Spleen (tissue), 11 donors: ENCODE measurements at regions not wholly inside any gene's neighbourhood (a gene's known extent, or its start where the extent isn't known, plus 50 kb on each side); places are given as distances from the start of the nearest gene placed in this dataset.

Experiments
- DNase-seq: peaks from one replicate; pipeline ENCODE4 v3.0.0-alpha.2; 2020
- H3K27ac ChIP-seq, 8 donors: fragments of 200-600 bp; sonication (generic) in 7 of 8; 1 replicate in 4 of 8; 2 replicates in 4 of 8; pipeline versions ENCODE4 v1.5.0 to v1.8.0; 2016 to 2021; ENCODE audit warnings: inconsistent platforms in 4 of 8, mild to moderate bottlenecking in 4 of 8, moderate library complexity in 1 of 8
- H3K27me3 ChIP-seq, 7 donors: fragments of 200-600 bp; sonication (generic) in 6 of 7; replicated peaks in 1 of 7; 1 replicate in 4 of 7; 2 replicates in 3 of 7; pipeline versions ENCODE4 v1.5.0 to v1.8.0; 2016 to 2021; ENCODE audit warnings: inconsistent platforms in 3 of 7, mild to moderate bottlenecking in 1 of 7
- H3K36me3 ChIP-seq, 6 donors: fragments of 200-600 bp; sonication (generic) in 5 of 6; 1 replicate in 4 of 6; 2 replicates in 2 of 6; pipeline versions ENCODE4 v1.5.0 to v1.8.0; 2016 to 2021; ENCODE audit warnings: inconsistent platforms in 2 of 6
- H3K4me1 ChIP-seq, 6 donors: fragments of 200-600 bp; sonication (generic) in 5 of 6; 1 replicate in 3 of 6; 2 replicates in 3 of 6; pipeline versions ENCODE4 v1.5.0 to v1.8.0; 2016 to 2021; ENCODE audit warnings: inconsistent platforms in 3 of 6
- H3K4me3 ChIP-seq, 8 donors: fragments of 200-600 bp; sonication (generic) in 7 of 8; 1 replicate in 4 of 8; 2 replicates in 4 of 8; pipeline versions ENCODE4 v1.5.0 to v1.8.0; 2016 to 2021; ENCODE audit warnings: inconsistent platforms in 4 of 8, mild to moderate bottlenecking in 4 of 8, moderate library complexity in 2 of 8
- H3K9me3 ChIP-seq, 8 donors: fragments of 200-600 bp; sonication (generic) in 7 of 8; 1 replicate in 4 of 8; 2 replicates in 4 of 8; pipeline versions ENCODE4 v1.5.0 to v1.8.0; 2016 to 2021; ENCODE audit warnings: inconsistent platforms in 4 of 8
- POLR2A ChIP-seq, 3 donors: fragments of 450-650 bp; IDR thresholded peaks; one replicate each; pipeline ENCODE4 v1.5.1; 2017; ENCODE audit warnings: antibody characterized with exemption in 3 of 3, mild to moderate bottlenecking in 1 of 3
- POLR2AphosphoS5 ChIP-seq, 3 donors: sonication (generic); formaldehyde crosslinking; IDR thresholded peaks; one replicate each; pipeline ENCODE4 v1.5.1; 2017; ENCODE audit warnings: antibody characterized with exemption in 3 of 3
- WGBS, 5 donors: extraction: QIAGEN DNeasy Blood & Tissue Kit in 3 of 5; methylation state at CpG; one replicate each; pipeline versions ENCODE4 v1.1.5 to v1.1.7; 2013 to 2018; 5-methylcytosine and 5-hydroxymethylcytosine counted together
- intact Hi-C: fragments of 100-400 bp; cut with DNase I; formaldehyde crosslinking; loops from one replicate; pipeline ENCODE4 v1.15.0; 2023; ENCODE audit warnings: low total_unique reads
- TF ChIP-seq, protein P1 (sequence below), 11 experiments: fragments of 200-600 bp in 7 of 11; fragments of 450-650 bp in 4 of 11; sonication (generic) in 4 of 11; IDR thresholded peaks in 8 of 11; conservative IDR thresholded peaks in 3 of 11; 1 replicate in 7 of 11; 2 replicates in 4 of 11; pipeline versions ENCODE4 v1.4.0 to v1.8.0; 2016 to 2021; ENCODE audit warnings: antibody characterized with exemption in 11 of 11, inconsistent platforms in 4 of 11, mild to moderate bottlenecking in 1 of 11
- donor health status: healthy with polysubstance abuse.
- donor health status: DM: no; HTN: no; CAD: no; lungs with moderate emphysema.
- donor health status: DM: no; HTN: no; CAD: no.
- donor health status: Bipolar disorder and iron deficiency.
- donor health status: healthy.
- donor health status: DM: no; HTN: no; CAD: no.
- donor health status: DM: yes; HTN: yes; CAD: no.

DNA sequence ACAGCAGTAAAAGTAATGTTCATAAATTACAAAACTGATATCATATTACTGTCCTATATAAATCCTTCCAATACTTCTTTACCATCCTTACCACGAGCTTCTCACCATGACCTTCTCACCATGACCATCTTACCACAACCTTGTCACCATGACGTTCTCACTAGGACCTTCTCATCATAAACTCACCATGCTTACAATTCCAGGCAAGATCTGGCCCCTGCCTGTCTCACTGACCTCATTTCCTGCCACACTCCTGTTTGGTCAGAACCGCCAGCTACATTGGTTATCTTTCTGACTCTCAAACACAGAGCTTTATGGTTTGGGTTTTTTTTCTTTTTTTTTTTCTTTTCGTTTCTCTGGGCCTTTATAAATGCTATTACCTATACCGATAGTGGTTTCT lies 827.6 kb downstream of the RNF144A start:
- 74 to 80% (median 75%) methylated on average over 5 of the region's 5 CpGs for WGBS, 5 donors
- Histone ChIP-seq H3K27ac (peak overlapping the region in 4 of 8 donors; percentile 12 to 69 (median 54)), H3K4me3 (no peak overlapping the region), H3K9me3 (no peaks in the 10 kb centered on the region), H3K27me3 (no peaks in the 10 kb centered on the region), H3K36me3 (no peaks in the 10 kb centered on the region), H3K4me1 (no peaks in the 10 kb centered on the region)
- DNase-seq = no peak
- intact Hi-C loops = no loop called here
- peak in 1 of 3 donors; percentile 51 for TF ChIP-seq POLR2AphosphoS5 (IDR thresholded peaks at IDR 0.05)
- no peak for TF ChIP-seq POLR2A (IDR thresholded peaks at IDR 0.05)

DNA sequence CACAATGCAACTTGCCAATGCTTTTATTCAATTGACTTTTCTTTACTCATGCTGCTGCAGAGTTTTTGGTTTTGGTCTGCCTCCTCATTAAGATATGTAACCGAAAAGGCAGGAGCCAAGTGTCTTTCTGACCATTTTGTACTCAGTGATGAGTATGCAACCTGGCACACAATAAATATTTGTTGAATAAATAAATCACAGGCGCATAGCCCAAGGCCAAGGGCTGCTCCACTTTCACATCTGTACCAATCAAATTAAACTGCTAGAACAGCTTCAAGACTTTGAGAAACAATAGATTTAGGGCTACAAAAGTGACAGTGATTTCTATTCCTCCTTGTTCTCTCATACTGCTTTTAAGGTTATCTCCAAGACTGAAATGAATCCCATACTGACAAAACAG lies 828.2 kb downstream of the RNF144A start:
- TF ChIP-seq POLR2A (IDR thresholded peaks at IDR 0.05) = no peak
- TF ChIP-seq, protein P1, sequence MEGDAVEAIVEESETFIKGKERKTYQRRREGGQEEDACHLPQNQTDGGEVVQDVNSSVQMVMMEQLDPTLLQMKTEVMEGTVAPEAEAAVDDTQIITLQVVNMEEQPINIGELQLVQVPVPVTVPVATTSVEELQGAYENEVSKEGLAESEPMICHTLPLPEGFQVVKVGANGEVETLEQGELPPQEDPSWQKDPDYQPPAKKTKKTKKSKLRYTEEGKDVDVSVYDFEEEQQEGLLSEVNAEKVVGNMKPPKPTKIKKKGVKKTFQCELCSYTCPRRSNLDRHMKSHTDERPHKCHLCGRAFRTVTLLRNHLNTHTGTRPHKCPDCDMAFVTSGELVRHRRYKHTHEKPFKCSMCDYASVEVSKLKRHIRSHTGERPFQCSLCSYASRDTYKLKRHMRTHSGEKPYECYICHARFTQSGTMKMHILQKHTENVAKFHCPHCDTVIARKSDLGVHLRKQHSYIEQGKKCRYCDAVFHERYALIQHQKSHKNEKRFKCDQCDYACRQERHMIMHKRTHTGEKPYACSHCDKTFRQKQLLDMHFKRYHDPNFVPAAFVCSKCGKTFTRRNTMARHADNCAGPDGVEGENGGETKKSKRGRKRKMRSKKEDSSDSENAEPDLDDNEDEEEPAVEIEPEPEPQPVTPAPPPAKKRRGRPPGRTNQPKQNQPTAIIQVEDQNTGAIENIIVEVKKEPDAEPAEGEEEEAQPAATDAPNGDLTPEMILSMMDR (IDR thresholded peaks at IDR 0.05 in 8 of 11, conservative IDR thresholded peaks at IDR 0.05 in 3 of 11) = no peak
- no peak for TF ChIP-seq POLR2AphosphoS5 (IDR thresholded peaks at IDR 0.05)
- Histone ChIP-seq H3K36me3 (no peaks in the 10 kb centered on the region), H3K4me3 (no peak overlapping the region), H3K27ac (peak overlapping the region in 4 of 8 donors; percentile 11 to 69 (median 50)), H3K9me3 (no peaks in the 10 kb centered on the region), H3K27me3 (no peaks in the 10 kb centered on the region), H3K4me1 (no peaks in the 10 kb centered on the region)
- intact Hi-C loops = no loop called here
- WGBS, 5 donors = 85 to 97% (median 89%) methylated on average over 2 of the region's 2 CpGs
- DNase-seq = no peak

DNA sequence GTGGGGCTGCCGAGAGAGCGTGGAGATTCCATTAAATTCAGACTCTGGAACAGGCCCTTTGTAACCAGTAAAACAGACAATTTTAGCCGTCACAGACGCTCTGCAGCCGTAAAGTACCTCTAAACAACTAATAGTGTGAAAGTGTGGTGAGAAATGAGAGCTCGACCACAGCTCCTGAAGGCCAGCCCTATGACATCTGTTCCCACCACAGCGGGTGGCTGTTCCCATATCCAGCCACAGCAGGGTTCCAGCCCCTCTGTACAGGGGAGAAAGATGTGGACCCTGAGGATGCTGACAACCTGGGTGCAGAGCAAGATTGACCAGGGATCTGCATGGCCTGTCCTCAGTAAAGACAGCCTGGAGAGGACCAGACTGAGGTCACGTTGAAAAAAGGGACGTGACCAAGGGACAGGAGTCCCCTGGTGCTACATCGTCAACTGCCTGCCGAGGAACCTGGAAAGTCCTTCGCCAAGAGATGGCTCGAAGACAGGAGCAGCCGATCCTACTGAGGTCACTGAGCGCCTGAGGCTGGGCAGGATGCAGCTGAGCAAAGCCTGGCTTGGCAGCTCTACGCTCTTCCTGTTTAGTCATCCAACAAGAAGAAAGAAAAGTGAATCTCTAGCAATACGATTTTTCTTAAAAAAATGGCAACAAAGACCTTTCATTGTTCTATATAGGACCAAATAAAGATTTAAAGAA lies 831.7 kb downstream of the RNF144A start:
- WGBS, 5 donors = 67 to 82% (median 73%) methylated on average over 17 of the region's 17 CpGs
- Histone ChIP-seq H3K27ac (peak overlapping the region in 3 of 8 donors; percentile 50 to 62 (median 58)), H3K36me3 (no peaks in the 10 kb centered on the region), H3K9me3 (peaks cover 0 to 15% (median 9%) of the 10 kb centered on the region in 8 donors), H3K27me3 (no peaks in the 10 kb centered on the region), H3K4me3 (no peak overlapping the region), H3K4me1 (no peaks in the 10 kb centered on the region)
- intact Hi-C loops = no loop called here
- no peak for TF ChIP-seq POLR2A (IDR thresholded peaks at IDR 0.05)
- TF ChIP-seq POLR2AphosphoS5 (IDR thresholded peaks at IDR 0.05) = peak; percentile 42 to 62 (median 43)
- TF ChIP-seq, protein P1 (IDR thresholded peaks at IDR 0.05 in 8 of 11, conservative IDR thresholded peaks at IDR 0.05 in 3 of 11) = no peak
- DNase-seq = no peak

DNA sequence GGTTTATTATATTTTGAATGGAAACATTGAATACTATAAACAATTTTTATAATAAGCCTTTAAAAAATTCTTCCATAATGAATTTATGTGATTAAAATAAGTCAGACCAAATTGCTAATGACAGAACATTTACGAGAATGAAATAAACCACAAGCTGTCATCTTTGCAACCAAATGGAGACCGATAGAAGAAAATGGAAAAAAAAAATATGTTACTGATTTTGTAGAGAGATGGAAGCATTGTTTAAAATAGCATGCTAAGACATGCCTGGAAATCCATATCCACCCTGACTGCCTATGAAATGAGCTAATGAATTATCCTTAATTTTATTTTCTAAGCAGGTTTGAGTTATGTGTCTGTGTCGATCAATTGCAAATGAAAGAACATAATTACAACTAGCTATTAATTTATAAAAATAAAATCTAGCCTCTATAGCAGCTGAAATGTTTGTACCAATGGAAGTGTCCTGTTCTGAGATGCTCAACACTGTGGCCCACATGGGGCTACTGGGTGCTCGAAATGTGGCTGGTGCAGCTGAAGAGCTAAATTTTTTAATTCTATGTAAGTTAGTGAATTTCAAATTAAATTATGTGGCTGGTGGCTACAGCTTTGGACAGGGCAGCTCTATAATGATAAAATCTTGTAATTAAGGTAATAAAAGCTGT lies 832.8 kb downstream of the RNF144A start:
- WGBS, 5 donors = 83 to 94% (median 87%) methylated on average over 4 of the region's 4 CpGs
- Histone ChIP-seq H3K27ac (no peak overlapping the region), H3K4me1 (no peaks in the 10 kb centered on the region), H3K27me3 (no peaks in the 10 kb centered on the region), H3K4me3 (no peak overlapping the region), H3K9me3 (peaks cover 0 to 24% (median 18%) of the 10 kb centered on the region in 8 donors), H3K36me3 (no peaks in the 10 kb centered on the region)
- TF ChIP-seq, protein P1 (IDR thresholded peaks at IDR 0.05 in 8 of 11, conservative IDR thresholded peaks at IDR 0.05 in 3 of 11) = no peak
- TF ChIP-seq POLR2A (IDR thresholded peaks at IDR 0.05) (no peak), POLR2AphosphoS5 (IDR thresholded peaks at IDR 0.05) (no peak)
- intact Hi-C loops = no loop called here
- no peak for DNase-seq
